ENCODE measurements at regions not wholly inside any gene's neighbourhood (a gene's known extent, or its start where the extent isn't known, plus 50 kb on each side); places are given as distances from the start of the nearest gene placed in this dataset.

GRCh38 chr1:106843518-106843917, 213.0 kb upstream of the PRMT6 start:
- DNase-seq (ENCODE audit: low read depth in 2 of 2), result no peak

DNA sequence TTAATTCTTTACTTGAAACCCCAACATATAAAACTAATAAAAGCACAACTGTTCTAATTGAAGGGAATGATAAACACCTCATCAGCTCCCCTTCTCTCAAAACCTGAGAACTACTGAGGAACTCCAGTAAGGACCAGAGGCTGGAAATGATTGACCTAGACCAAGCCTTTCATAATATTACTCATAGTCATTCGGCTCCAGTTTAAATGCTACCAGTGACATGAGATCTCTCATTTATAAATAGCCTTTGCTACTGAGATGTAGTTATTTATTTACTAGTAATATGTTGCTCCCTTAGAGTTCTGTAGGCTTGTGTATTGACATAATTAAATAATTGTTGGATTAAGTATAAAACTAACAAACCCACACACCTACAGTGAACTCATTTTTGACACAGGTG, 209.8 kb upstream of the PRMT6 start:
- no peak for DNase-seq (ENCODE audit: low read depth in 2 of 2)

DNA sequence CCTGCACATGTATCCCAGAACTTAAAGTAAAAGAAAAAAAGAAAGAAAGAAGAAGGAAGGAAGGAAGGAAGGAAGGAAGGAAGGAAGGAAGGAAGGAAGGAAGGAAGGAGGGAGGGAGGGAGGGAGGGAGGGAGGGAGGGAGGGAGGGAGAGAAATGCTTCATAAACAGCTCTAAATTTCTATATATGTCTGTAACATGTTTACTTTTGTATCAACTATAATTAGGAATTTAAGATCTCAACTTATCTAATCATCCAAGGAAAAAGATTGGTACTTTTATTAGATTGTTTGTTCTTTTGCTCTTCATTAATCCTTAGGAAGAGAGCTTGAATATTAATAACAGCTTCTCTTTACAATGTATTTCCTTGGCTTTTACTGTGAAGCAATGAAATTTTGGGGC, 195.4 kb upstream of the PRMT6 start:
- DNase-seq (ENCODE audit: low read depth in 2 of 2), result no peak

DNA sequence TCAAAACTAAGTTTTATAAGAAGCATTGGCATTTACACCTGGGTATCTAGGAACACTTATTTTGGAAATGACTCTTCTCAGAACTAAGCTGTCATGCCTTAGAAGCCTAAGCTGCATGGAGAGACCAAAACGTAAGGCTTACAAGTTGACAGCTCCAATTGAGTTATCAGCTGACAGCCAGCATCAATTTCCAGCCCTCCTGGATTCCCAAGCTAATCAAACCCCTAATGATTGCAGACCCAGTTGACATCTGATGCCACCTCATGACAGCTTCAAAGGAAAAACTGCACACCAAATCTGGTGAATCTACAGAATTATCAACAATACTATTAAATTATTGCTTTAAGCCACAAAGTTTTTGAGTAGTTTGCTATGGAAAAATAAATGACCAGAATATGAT, 187.6 kb upstream of the PRMT6 start:
- no peak for DNase-seq (ENCODE audit: low read depth in 2 of 2)

DNA sequence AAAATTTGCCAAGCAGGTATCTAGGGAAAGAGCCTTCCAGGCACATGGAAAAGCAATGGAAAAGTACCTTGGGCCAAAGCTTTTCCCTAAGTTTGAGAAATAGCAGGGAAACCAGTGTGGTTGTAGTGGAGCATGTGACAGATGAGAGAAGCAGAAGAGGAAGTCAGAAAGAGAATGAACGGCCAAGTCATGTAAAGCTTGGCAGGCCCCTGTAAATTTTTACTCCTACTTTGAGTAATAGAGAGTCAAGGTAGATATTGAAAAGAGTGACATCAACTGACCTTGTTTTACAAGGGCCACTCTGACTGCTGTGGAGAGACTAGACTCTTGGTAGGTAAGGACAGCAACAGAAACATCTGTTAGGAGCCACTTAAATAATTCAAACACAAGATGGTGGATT, 180.9 kb upstream of the PRMT6 start:
- no peak for DNase-seq (ENCODE audit: low read depth in 2 of 2)

- DNase-seq (ENCODE audit: low read depth in 2 of 2), result no peak
Measured at GRCh38 chr1:106876384-106876783, 180.1 kb upstream of the PRMT6 start.

DNA sequence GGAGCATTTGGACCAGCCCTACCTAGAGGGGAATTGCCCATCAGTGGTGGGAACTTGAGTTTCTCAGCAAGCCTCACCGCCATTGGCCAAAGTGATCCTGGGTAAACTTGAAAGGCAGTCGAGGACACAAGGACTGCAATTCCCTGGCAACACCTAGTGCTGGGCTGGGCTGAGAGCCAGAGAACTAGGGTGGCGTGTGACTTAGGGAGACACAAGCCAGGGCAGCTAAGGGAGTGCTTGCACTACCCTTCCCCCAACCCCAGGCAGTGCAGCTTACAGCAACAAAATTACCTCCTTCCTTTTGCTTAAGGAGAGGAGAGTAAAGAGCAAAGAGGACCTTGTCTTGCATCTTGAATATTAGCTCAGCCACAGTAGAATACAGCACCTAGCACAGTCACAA, 176.9 kb upstream of the PRMT6 start:
- DNase-seq (ENCODE audit: low read depth in 2 of 2), result no peak

DNA sequence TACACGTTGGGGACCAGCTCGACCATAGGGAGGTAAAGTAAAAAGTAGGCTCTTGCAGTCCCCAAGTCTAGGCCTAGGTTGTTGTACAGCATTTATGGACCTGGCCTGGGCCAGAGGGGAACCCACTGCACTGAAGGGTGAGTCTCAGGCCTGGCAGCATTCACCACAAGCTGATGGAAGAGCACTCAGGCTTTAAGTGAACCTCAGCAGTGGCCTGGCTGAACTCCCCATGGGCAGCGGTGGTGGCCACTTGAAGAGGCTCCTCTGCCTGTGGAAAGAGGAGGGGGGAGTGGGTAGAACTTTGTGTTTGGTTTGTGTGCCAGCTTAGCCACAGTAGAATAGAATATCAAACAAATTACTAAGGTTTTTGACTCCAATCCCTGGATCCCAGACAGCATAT, 176.2 kb upstream of the PRMT6 start:
- DNase-seq (ENCODE audit: low read depth in 2 of 2), result no peak

DNA sequence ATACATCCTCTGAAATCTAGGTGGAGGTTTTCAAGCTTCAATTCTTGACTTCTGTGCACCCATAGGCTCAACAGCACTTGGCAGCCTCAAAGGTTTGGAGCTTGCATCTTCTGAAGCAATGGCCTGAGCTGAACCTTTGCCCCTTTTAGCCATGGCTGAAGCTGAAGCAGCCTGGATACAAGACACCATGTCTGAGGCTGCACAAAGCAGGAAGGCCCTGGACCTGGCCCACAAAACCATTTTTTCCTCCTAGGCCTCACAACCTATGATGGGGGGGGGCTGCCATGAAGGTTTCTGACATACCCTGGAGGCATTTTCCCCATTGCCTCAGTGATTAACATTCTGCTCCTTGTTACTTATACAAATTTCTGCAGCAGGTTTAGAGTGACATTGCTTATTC, 173.3 kb upstream of the PRMT6 start:
- DNase-seq (ENCODE audit: low read depth in 2 of 2), result no peak

GRCh38 chr1:106889059-106889458, 167.4 kb upstream of the PRMT6 start:
- no peak for DNase-seq (ENCODE audit: low read depth in 2 of 2)

GRCh38 chr1:106889583-106889982, 166.9 kb upstream of the PRMT6 start:
- no peak for DNase-seq (ENCODE audit: low read depth in 2 of 2)

- DNase-seq (ENCODE audit: low read depth in 2 of 2), result no peak
Measured at GRCh38 chr1:106897976-106898375, 158.5 kb upstream of the PRMT6 start.

DNA sequence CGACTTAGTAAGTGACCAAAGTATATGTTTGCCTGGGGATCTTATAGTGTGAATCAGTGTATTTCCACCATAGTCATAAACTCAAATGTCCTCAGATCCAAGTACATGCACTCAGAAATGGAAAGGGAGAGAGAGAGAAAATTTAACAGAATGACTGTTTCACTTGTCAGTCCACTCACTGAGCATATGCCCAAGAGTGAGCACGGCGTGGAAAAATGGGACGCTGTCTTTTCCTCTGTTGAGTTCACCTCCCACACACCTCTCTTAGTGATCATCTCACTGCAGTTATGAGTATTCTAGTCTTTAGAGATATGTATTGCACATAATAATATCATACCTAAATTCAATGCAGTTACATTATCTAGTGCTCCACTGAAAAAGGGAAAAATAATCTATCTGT, 156.8 kb upstream of the PRMT6 start:
- no peak for DNase-seq (ENCODE audit: low read depth in 2 of 2)

GRCh38 chr1:106907795-106908194, 148.7 kb upstream of the PRMT6 start:
- no peak for DNase-seq (ENCODE audit: low read depth in 2 of 2)

GRCh38 chr1:106908689-106909088, 147.8 kb upstream of the PRMT6 start:
- no peak for DNase-seq (ENCODE audit: low read depth in 2 of 2)

DNA sequence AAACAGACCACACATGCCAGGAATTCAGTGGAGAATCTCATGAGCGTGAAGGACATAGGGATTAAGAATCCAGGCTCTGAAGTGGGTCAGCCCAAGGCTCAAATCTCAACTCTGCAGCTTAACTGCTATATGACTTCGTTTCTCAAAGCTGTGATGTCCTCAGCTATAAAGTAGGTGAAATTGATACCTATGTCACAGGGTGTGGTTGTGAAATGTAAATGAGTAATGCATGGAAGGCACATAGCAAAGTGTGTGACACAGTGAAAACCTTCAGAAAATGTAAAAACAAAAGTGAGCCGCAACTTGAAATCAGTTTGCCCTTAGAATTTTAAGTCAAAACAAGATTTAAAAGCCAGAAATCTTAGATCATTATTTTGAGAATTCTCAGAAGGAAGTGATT, 145.7 kb upstream of the PRMT6 start:
- DNase-seq (ENCODE audit: low read depth in 2 of 2), result no peak

GRCh38 chr1:106912131-106912530, 144.3 kb upstream of the PRMT6 start:
- DNase-seq (ENCODE audit: low read depth in 2 of 2), result no peak

DNA sequence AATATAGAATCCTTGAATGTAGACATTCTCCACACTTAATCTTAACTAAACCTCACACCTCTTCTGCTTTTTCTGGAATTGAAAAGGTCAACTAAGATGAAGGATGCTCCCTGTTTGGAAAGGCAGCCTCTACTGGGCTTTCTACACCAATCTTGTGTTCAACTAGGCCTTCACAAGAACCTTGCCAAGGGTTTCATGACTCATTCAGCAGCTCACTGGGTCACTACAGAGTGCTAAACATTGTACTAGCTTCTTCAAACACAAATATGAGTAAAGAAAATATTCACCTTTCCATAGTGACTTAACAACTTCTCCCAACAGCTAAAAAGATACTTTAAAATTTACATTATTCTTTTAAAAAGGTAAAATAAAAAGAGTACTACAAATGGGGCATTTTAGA, 135.3 kb upstream of the PRMT6 start:
- DNase-seq (ENCODE audit: low read depth in 2 of 2), result peak in 1 of 2 donors; percentile 2

GRCh38 chr1:106924360-106924759, 132.1 kb upstream of the PRMT6 start:
- DNase-seq (ENCODE audit: low read depth in 2 of 2), result peak; percentile 4 to 27

GRCh38 chr1:106925750-106926149, 130.7 kb upstream of the PRMT6 start:
- no peak for DNase-seq (ENCODE audit: low read depth in 2 of 2)

- peak; percentile 22 to 85 for DNase-seq (ENCODE audit: low read depth in 2 of 2)
Measured at GRCh38 chr1:106926803-106927582, 129.5 kb upstream of the PRMT6 start.

DNA sequence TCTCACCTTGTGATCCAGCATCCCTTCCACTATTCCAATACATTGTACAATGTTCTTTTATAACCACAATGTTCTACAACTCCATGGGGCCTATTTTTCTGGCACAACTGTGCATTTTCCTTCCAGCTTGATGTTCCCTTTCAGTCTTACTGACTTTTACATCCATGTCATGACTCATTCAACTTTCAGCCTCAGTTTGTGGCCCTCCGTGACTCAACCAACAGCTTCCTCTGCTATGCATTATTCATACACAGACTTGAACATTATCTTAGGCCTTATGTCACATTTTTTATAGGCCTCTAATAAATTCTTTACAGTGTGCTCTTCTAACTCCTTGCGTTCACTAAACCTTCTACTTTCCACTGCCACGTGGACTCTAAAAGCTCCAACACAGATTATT, 119.4 kb upstream of the PRMT6 start:
- DNase-seq (ENCODE audit: low read depth in 2 of 2), result peak in 1 of 2 donors; percentile 86

- DNase-seq (ENCODE audit: low read depth in 2 of 2), result no peak
Measured at GRCh38 chr1:106944721-106945120, 111.8 kb upstream of the PRMT6 start.

DNA sequence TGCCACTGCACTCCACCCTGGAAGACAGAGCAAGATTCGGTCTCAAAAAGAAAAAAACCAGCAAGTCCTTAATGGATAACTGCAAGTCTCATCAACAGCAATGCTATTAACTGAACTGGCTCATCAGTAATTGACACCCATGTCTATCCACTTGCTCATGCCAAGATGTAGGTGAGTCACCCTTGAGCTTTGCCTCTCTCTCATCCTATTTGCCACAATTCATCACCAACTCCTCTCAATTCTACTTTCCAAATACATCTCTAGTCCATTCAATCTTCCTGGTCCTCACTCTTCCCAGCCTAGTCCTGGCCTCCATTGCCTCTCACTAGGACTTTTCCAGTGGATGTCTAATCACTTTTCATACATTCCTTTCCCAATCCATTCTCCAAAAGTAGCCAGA, 103.7 kb upstream of the PRMT6 start:
- no peak for DNase-seq (ENCODE audit: low read depth in 2 of 2)
